Lower leg skin (tissue), 4 donors: ENCODE measurements at regions not wholly inside any gene's neighbourhood (a gene's known extent, or its start where the extent isn't known, plus 50 kb on each side); places are given as distances from the start of the nearest gene placed in this dataset.
"Not testable (repeated sequence)": the region's sequence is repeated elsewhere in the genome, so short reads cannot be mapped to it uniquely, and the experiment has no call there.

Experiments used
- DNase-seq, 2 donors: peaks; one replicate each; pipeline ENCODE4 v3.0.0-alpha.2; 2019; ENCODE audit warnings: low spot score in 2 of 2
- H3K4me3 ChIP-seq: fragments of 200-600 bp; sonication (generic); 2 replicates; pipeline ENCODE4 v1.5.1; 2017; ENCODE audit warnings: mild to moderate bottlenecking, low read depth; ENCODE audit not compliant: poor library complexity, severe bottlenecking
- CTCF ChIP-seq, 3 donors: fragments of 450-650 bp; IDR thresholded peaks; one replicate each; pipeline ENCODE4 v1.5.1; 2016; ENCODE audit warnings: antibody characterized with exemption in 3 of 3, mild to moderate bottlenecking in 3 of 3, moderate library complexity in 2 of 3
- POLR2A ChIP-seq, 2 donors: fragments of 450-650 bp; IDR thresholded peaks; one replicate each; pipeline ENCODE4 v1.6.1; 2016 to 2017; ENCODE audit warnings: antibody characterized with exemption in 2 of 2, mild to moderate bottlenecking in 1 of 2, moderate library complexity in 1 of 2
- WGBS, 2 donors: methylation state at CpG; one replicate each; pipeline ENCODE4 v1.1.5; 2018; 5-methylcytosine and 5-hydroxymethylcytosine counted together
- intact Hi-C: fragments of 100-400 bp; cut with DNase I; formaldehyde crosslinking; loops from one replicate; pipeline ENCODE4 v1.15.0; 2023; ENCODE audit warnings: low total_unique reads

- intact Hi-C loops, result no loop called here
- no peak overlapping the region for H3K4me3 ChIP-seq
- TF ChIP-seq POLR2A (IDR thresholded peaks at IDR 0.05), result no peak
- TF ChIP-seq CTCF (IDR thresholded peaks at IDR 0.05), result no peak
- no peak for DNase-seq
- 91 to 97% methylated on average over 6 of the region's 6 CpGs for WGBS, 2 donors
Observed at GRCh38 chr16:14384745-14385144, 245.3 kb downstream of the PARN start.

- 84 to 94% methylated on average over 6 of the region's 6 CpGs for WGBS, 2 donors
- intact Hi-C loops, H3K4me3 ChIP-seq, DNase-seq: not testable (repeated sequence)
Observed at GRCh38 chr16:14383844-14384243, 246.2 kb downstream of the PARN start.

- TF ChIP-seq POLR2A (IDR thresholded peaks at IDR 0.05) (no peak), CTCF (IDR thresholded peaks at IDR 0.05) (no peak)
- 84% methylated on average over 17 of the region's 17 CpGs for WGBS, 2 donors
- H3K4me3 ChIP-seq, result no peak overlapping the region
- intact Hi-C loops, result no loop called here
- no peak for DNase-seq
Observed at GRCh38 chr16:14378689-14379467, 251.2 kb downstream of the PARN start.

- TF ChIP-seq CTCF (IDR thresholded peaks at IDR 0.05), result no peak
- no peak for TF ChIP-seq POLR2A (IDR thresholded peaks at IDR 0.05)
- H3K4me3 ChIP-seq, result no peak overlapping the region
- intact Hi-C loops, result no loop called here
- WGBS, 2 donors, result 10% methylated on average over 4 of the region's 4 CpGs
- no peak for DNase-seq
Observed at GRCh38 chr16:14378131-14378551, 251.9 kb downstream of the PARN start.

- 24 to 57% methylated on average over 1 of the region's 1 CpG for WGBS, 2 donors
- TF ChIP-seq POLR2A (IDR thresholded peaks at IDR 0.05), result no peak
- TF ChIP-seq CTCF (IDR thresholded peaks at IDR 0.05), result no peak
- no peak overlapping the region for H3K4me3 ChIP-seq
- no peak for DNase-seq
- intact Hi-C loops, result no loop called here
Observed at GRCh38 chr16:14377326-14377725, 252.7 kb downstream of the PARN start.

- no peak overlapping the region for H3K4me3 ChIP-seq
- intact Hi-C loops, result no loop called here
- no peak for TF ChIP-seq POLR2A (IDR thresholded peaks at IDR 0.05)
- TF ChIP-seq CTCF (IDR thresholded peaks at IDR 0.05), result no peak
- 95 to 96% methylated on average over 8 of the region's 8 CpGs for WGBS, 2 donors
- DNase-seq, result no peak
Observed at GRCh38 chr16:14375132-14375491, 254.9 kb downstream of the PARN start.
